Type B pancreatic cell (in vitro differentiated cells): ENCODE measurements at regions not wholly inside any gene's neighbourhood (a gene's known extent, or its start where the extent isn't known, plus 50 kb on each side); places are given as distances from the start of the nearest gene placed in this dataset.
"Not testable (repeated sequence)": the region's sequence is repeated elsewhere in the genome, so short reads cannot be mapped to it uniquely, and the experiment has no call there.

Source experiments
- DNase-seq: peaks from one replicate; pipeline ENCODE4 v3.0.0; 2021; ENCODE audit warnings: mixed read lengths; ENCODE audit not compliant: unreplicated experiment; ENCODE audit errors: extremely low spot score
- H3K27ac Mint-ChIP-seq: 2 replicates; pipeline ENCODE4 v1.8.0; 2021; ENCODE audit warnings: mild to moderate bottlenecking, mixed read lengths
- H3K27me3 Mint-ChIP-seq: 2 replicates; pipeline ENCODE4 v1.8.0; 2021; ENCODE audit warnings: mixed read lengths
- H3K36me3 Mint-ChIP-seq: 2 replicates; pipeline ENCODE4 v1.8.0; 2021; ENCODE audit warnings: mixed read lengths
- H3K4me1 Mint-ChIP-seq: one replicate; pipeline ENCODE4 v1.8.0; 2021; ENCODE audit warnings: mixed read lengths; ENCODE audit not compliant: unreplicated experiment
- H3K4me3 Mint-ChIP-seq: 2 replicates; pipeline ENCODE4 v1.8.0; 2021; ENCODE audit warnings: mild to moderate bottlenecking, mixed read lengths
- H3K9me3 Mint-ChIP-seq: 2 replicates; pipeline ENCODE4 v1.8.0; 2021; ENCODE audit warnings: mixed read lengths
- CTCF ChIP-seq: fragments of 200-600 bp; sonication (generic); conservative IDR thresholded peaks from 2 replicates; pipeline ENCODE4 v1.5.0; 2021; ENCODE audit warnings: antibody characterized with exemption, mild to moderate bottlenecking

- no peaks in the 10 kb centered on the region for H3K27me3 Mint-ChIP-seq
- no peaks in the 10 kb centered on the region for H3K36me3 Mint-ChIP-seq
- no peak for TF ChIP-seq CTCF
- H3K4me1 Mint-ChIP-seq = peaks cover 18% of the 10 kb centered on the region
- H3K27ac Mint-ChIP-seq = no peak overlapping the region
- no peak for DNase-seq
- H3K9me3 Mint-ChIP-seq = no peaks in the 10 kb centered on the region
- no peak overlapping the region for H3K4me3 Mint-ChIP-seq
These were observed 93.6 kb downstream of the SCN11A start for GRCh38 chr3:38958026-38958720.

- Mint-ChIP-seq H3K9me3 (no peaks in the 10 kb centered on the region), H3K36me3 (no peaks in the 10 kb centered on the region)
- no peak for TF ChIP-seq CTCF
These were observed 94.4 kb downstream of the SCN11A start for GRCh38 chr3:38957296-38957695.

GRCh38 chr3:38952721-38953120 lies 99.0 kb downstream of the SCN11A start:
- no peak for TF ChIP-seq CTCF
- H3K4me1 Mint-ChIP-seq = no peaks in the 10 kb centered on the region
- no peaks in the 10 kb centered on the region for H3K27me3 Mint-ChIP-seq
- H3K27ac Mint-ChIP-seq = no peak overlapping the region
- no peaks in the 10 kb centered on the region for H3K9me3 Mint-ChIP-seq
- DNase-seq = no peak
- H3K4me3 Mint-ChIP-seq = no peak overlapping the region
- H3K36me3 Mint-ChIP-seq = no peaks in the 10 kb centered on the region

More at GRCh38 chr3:38957296-38957695, 94.4 kb downstream of the SCN11A start:
- Mint-ChIP-seq H3K4me1 (peaks cover 18% of the 10 kb centered on the region), H3K27ac (no peak overlapping the region), H3K27me3 (no peaks in the 10 kb centered on the region), H3K4me3 (no peak overlapping the region)
- no peak for DNase-seq

- H3K27ac Mint-ChIP-seq, H3K4me3 Mint-ChIP-seq, H3K4me1 Mint-ChIP-seq, DNase-seq, H3K36me3 Mint-ChIP-seq, H3K9me3 Mint-ChIP-seq, H3K27me3 Mint-ChIP-seq: not testable (repeated sequence)
These were observed 100.6 kb downstream of the SCN11A start for GRCh38 chr3:38951167-38951566.

- Mint-ChIP-seq H3K27ac (no peak overlapping the region), H3K27me3 (no peaks in the 10 kb centered on the region), H3K36me3 (no peaks in the 10 kb centered on the region), H3K4me3 (no peak overlapping the region), H3K9me3 (no peaks in the 10 kb centered on the region), H3K4me1 (no peaks in the 10 kb centered on the region)
- TF ChIP-seq CTCF = no peak
- DNase-seq = no peak
These were observed 101.2 kb downstream of the SCN11A start for GRCh38 chr3:38950581-38950980.

- Mint-ChIP-seq H3K27ac (no peak overlapping the region), H3K36me3 (no peaks in the 10 kb centered on the region), H3K27me3 (no peaks in the 10 kb centered on the region), H3K4me3 (no peak overlapping the region), H3K4me1 (no peaks in the 10 kb centered on the region), H3K9me3 (no peaks in the 10 kb centered on the region)
- DNase-seq = no peak
- no peak for TF ChIP-seq CTCF
These were observed 101.8 kb downstream of the SCN11A start for GRCh38 chr3:38949994-38950393.
